ENCODE measurements at regions not wholly inside any gene's neighbourhood (a gene's known extent, or its start where the extent isn't known, plus 50 kb on each side); places are given as distances from the start of the nearest gene placed in this dataset.

DNA sequence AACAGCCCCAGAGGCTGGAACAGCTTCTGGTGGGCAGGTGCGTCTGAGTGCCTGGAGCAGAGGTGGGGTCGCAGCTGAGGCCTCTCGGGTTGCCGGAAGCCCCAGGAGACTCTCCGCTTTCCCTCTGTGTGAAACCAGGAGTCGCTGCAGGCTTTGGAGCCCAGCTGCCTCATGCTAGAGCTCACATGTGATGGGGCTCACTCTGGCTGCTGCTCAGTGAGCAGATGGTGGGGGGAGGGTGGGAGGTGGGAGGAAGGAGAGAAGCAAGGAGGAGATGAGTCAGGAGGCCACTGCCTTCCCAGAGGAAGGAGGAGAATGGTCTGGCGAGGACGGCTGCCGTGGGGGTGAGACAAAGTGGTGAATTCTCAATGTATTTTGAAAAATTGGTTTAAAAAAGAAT lies 290.1 kb upstream of the CHRNA7 start:
- Histone ChIP-seq H3K27ac (ENCODE audit: extremely low read length, insufficient read depth, low read length) (no peak overlapping the region), H3K9ac (ENCODE audit: insufficient read depth, low read depth, low read length) (no peak overlapping the region), H3K79me2 (ENCODE audit: insufficient read depth, low read length) (no peaks in the 10 kb centered on the region), H3K4me3 (replicated peaks in 1 of 3; ENCODE audit: insufficient read depth in 1 of 3, low read depth in 2 of 3, low read length in 3 of 3) (no peak overlapping the region), H4K20me1 (ENCODE audit: insufficient read depth, low read length) (no peaks in the 10 kb centered on the region), H3K36me3 (replicated peaks in 1 of 2; ENCODE audit: control insufficient read depth in 1 of 2, insufficient read depth in 2 of 2, low read length in 2 of 2) (no peaks in the 10 kb centered on the region), H3K4me2 (ENCODE audit: low read depth, low read length) (no peak overlapping the region), H3K4me1 (ENCODE audit: insufficient read depth, low read length) (no peaks in the 10 kb centered on the region), H2AFZ (ENCODE audit: low read length) (no peak overlapping the region), H3K27me3 (ENCODE audit: control insufficient read depth in 1 of 2, insufficient read depth in 2 of 2, low read length in 2 of 2) (peaks cover 0 to 4% of the 10 kb centered on the region in 2 experiments; a peak in 2 of 5 replicates), H3K9me3 (ENCODE audit: low read length) (peaks cover 9% of the 10 kb centered on the region; the same call in 1 of the 2 replicates)
- BruUV-seq (replicated peaks), result no TSS peak
- WGBS (ENCODE audit: low lambda C conversion rate), result 23% methylated on average over 6 of the region's 9 CpGs
- no peak for TF ChIP-seq BCLAF1 (IDR thresholded peaks at IDR 0.05)
- no peak for TF ChIP-seq ZNF12 (CRISPR knock-in tag; IDR thresholded peaks at IDR 0.05)
- TF ChIP-seq ZNF782 (CRISPR knock-in tag; IDR thresholded peaks at IDR 0.05; ENCODE audit: borderline replicate concordance), result no peak
- TF ChIP-seq ZNF460 (CRISPR knock-in tag; IDR thresholded peaks at IDR 0.05; ENCODE audit: borderline replicate concordance), result no peak
- no peak for TF ChIP-seq TFDP1 (CRISPR knock-in tag; IDR thresholded peaks at IDR 0.05; ENCODE audit: borderline replicate concordance)
- TF ChIP-seq ZNF549 (CRISPR knock-in tag; IDR thresholded peaks at IDR 0.05), result no peak
- CTCF ChIA-PET (ENCODE audit: low intra/inter-chr PET ratio, low total read pairs), result no interaction called here
- ATAC-seq (no peak), FAIRE-seq (no peak), DNase-seq (ENCODE audit: low spot score) (no peak)
- POLR2A ChIA-PET, result no interaction called here
- intact Hi-C loops (cut with micrococcal nuclease; ENCODE audit: unreplicated experiment) (no loop called here), in situ Hi-C loops (cut with HindIII; ENCODE audit: extremely low pct_ligation_motif_present, low pct_unique_long_range_greater_than_20kb) (no loop called here)

All from HepG2 (cell line).